ENCODE measurements at regions not wholly inside any gene's neighbourhood (a gene's known extent, or its start where the extent isn't known, plus 50 kb on each side); places are given as distances from the start of the nearest gene placed in this dataset.

DNA sequence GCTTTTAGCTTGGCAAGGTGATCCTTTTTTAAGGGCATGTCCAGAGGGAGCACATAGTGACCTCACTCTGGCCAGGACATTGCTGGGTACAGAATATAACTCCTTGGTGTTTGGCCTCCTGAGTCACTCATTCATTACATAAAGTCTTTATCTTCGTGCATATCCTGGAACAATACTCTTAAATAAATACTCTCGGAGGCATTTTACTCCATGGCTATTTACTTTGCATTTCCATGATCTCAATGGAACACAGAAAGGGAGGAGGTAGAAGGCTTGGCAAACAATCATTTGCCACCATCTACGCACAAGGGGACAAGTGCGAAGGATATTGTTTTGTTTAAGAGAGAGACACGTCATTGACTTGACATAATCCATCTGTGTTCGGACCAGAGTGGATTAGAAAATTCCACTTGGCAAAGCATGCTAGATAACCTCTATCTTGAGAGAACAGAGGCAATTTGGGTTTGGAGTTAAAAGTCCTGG is 210.0 kb downstream of the IRS2 start (continued):
- TF ChIP-seq, protein P1, sequence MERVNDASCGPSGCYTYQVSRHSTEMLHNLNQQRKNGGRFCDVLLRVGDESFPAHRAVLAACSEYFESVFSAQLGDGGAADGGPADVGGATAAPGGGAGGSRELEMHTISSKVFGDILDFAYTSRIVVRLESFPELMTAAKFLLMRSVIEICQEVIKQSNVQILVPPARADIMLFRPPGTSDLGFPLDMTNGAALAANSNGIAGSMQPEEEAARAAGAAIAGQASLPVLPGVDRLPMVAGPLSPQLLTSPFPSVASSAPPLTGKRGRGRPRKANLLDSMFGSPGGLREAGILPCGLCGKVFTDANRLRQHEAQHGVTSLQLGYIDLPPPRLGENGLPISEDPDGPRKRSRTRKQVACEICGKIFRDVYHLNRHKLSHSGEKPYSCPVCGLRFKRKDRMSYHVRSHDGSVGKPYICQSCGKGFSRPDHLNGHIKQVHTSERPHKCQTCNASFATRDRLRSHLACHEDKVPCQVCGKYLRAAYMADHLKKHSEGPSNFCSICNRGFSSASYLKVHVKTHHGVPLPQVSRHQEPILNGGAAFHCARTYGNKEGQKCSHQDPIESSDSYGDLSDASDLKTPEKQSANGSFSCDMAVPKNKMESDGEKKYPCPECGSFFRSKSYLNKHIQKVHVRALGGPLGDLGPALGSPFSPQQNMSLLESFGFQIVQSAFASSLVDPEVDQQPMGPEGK (CRISPR knock-in tag; IDR thresholded peaks at IDR 0.05; ENCODE audit: borderline replicate concordance): no peak
- TF ChIP-seq ZFP3 (CRISPR knock-in tag; IDR thresholded peaks at IDR 0.05): no peak
- TF ChIP-seq PPARA (CRISPR knock-in tag; IDR thresholded peaks at IDR 0.05; ENCODE audit: borderline replicate concordance): no peak
- TF ChIP-seq ZNF70 (CRISPR knock-in tag; IDR thresholded peaks at IDR 0.05): no peak
- no peak for TF ChIP-seq ISL1 (CRISPR knock-in tag; IDR thresholded peaks at IDR 0.05)
- TF ChIP-seq BACH2 (CRISPR knock-in tag; IDR thresholded peaks at IDR 0.05; ENCODE audit: borderline replicate concordance): no peak
- TF ChIP-seq ZFP30 (CRISPR knock-in tag; IDR thresholded peaks at IDR 0.05): no peak
- no peak for TF ChIP-seq SNAI2 (CRISPR knock-in tag; IDR thresholded peaks at IDR 0.05)

GRCh38 chr13:109575821-109576220 is 210.6 kb downstream of the IRS2 start:
- TF ChIP-seq ZFP30 (CRISPR knock-in tag; IDR thresholded peaks at IDR 0.05): no peak
- no peak for TF ChIP-seq PPARA (CRISPR knock-in tag; IDR thresholded peaks at IDR 0.05; ENCODE audit: borderline replicate concordance)
- no peak for TF ChIP-seq POU6F1 (CRISPR knock-in tag; IDR thresholded peaks at IDR 0.05; ENCODE audit: borderline replicate concordance, low read depth)
- TF ChIP-seq ZNF8 (CRISPR knock-in tag; IDR thresholded peaks at IDR 0.05): no peak
- TF ChIP-seq, protein P2, sequence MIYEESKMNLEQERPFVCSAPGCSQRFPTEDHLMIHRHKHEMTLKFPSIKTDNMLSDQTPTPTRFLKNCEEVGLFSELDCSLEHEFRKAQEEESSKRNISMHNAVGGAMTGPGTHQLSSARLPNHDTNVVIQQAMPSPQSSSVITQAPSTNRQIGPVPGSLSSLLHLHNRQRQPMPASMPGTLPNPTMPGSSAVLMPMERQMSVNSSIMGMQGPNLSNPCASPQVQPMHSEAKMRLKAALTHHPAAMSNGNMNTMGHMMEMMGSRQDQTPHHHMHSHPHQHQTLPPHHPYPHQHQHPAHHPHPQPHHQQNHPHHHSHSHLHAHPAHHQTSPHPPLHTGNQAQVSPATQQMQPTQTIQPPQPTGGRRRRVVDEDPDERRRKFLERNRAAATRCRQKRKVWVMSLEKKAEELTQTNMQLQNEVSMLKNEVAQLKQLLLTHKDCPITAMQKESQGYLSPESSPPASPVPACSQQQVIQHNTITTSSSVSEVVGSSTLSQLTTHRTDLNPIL (CRISPR knock-in tag; IDR thresholded peaks at IDR 0.05; ENCODE audit: low read depth): no peak
- no peak for TF ChIP-seq ZFP3 (CRISPR knock-in tag; IDR thresholded peaks at IDR 0.05)
- TF ChIP-seq BACH2 (CRISPR knock-in tag; IDR thresholded peaks at IDR 0.05; ENCODE audit: borderline replicate concordance): no peak
- no peak for TF ChIP-seq GLIS3 (CRISPR knock-in tag; IDR thresholded peaks at IDR 0.05)
- TF ChIP-seq TCF4 (CRISPR knock-in tag; IDR thresholded peaks at IDR 0.05; ENCODE audit: borderline replicate concordance): no peak
- no peak for TF ChIP-seq ZNF565 (CRISPR knock-in tag; conservative IDR thresholded peaks at IDR 0.05; ENCODE audit: low read depth)
- no peak for TF ChIP-seq ZNF70 (CRISPR knock-in tag; IDR thresholded peaks at IDR 0.05)
- TF ChIP-seq ZC3H10 (CRISPR knock-in tag; IDR thresholded peaks at IDR 0.05): no peak
- no peak for TF ChIP-seq OSR1 (CRISPR knock-in tag; IDR thresholded peaks at IDR 0.05)
- TF ChIP-seq, protein P3, sequence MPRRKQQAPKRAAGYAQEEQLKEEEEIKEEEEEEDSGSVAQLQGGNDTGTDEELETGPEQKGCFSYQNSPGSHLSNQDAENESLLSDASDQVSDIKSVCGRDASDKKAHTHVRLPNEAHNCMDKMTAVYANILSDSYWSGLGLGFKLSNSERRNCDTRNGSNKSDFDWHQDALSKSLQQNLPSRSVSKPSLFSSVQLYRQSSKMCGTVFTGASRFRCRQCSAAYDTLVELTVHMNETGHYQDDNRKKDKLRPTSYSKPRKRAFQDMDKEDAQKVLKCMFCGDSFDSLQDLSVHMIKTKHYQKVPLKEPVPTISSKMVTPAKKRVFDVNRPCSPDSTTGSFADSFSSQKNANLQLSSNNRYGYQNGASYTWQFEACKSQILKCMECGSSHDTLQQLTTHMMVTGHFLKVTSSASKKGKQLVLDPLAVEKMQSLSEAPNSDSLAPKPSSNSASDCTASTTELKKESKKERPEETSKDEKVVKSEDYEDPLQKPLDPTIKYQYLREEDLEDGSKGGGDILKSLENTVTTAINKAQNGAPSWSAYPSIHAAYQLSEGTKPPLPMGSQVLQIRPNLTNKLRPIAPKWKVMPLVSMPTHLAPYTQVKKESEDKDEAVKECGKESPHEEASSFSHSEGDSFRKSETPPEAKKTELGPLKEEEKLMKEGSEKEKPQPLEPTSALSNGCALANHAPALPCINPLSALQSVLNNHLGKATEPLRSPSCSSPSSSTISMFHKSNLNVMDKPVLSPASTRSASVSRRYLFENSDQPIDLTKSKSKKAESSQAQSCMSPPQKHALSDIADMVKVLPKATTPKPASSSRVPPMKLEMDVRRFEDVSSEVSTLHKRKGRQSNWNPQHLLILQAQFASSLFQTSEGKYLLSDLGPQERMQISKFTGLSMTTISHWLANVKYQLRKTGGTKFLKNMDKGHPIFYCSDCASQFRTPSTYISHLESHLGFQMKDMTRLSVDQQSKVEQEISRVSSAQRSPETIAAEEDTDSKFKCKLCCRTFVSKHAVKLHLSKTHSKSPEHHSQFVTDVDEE (CRISPR knock-in tag; IDR thresholded peaks at IDR 0.05): no peak
- no peak for TF ChIP-seq ISL1 (CRISPR knock-in tag; IDR thresholded peaks at IDR 0.05)
- TF ChIP-seq ARNTL (CRISPR knock-in tag; IDR thresholded peaks at IDR 0.05; ENCODE audit: borderline replicate concordance, low read depth): no peak
- TF ChIP-seq, protein P1 (CRISPR knock-in tag; IDR thresholded peaks at IDR 0.05; ENCODE audit: borderline replicate concordance): no peak
- no peak for TF ChIP-seq CSDC2 (CRISPR knock-in tag; IDR thresholded peaks at IDR 0.05)
- no peak for TF ChIP-seq CSRNP3 (CRISPR knock-in tag; IDR thresholded peaks at IDR 0.05)
- no peak for TF ChIP-seq ESRRG (CRISPR knock-in tag; IDR thresholded peaks at IDR 0.05)
- ATAC-seq: no peak
